ENCODE measurements at regions not wholly inside any gene's neighbourhood (a gene's known extent, or its start where the extent isn't known, plus 50 kb on each side); places are given as distances from the start of the nearest gene placed in this dataset.

DNA sequence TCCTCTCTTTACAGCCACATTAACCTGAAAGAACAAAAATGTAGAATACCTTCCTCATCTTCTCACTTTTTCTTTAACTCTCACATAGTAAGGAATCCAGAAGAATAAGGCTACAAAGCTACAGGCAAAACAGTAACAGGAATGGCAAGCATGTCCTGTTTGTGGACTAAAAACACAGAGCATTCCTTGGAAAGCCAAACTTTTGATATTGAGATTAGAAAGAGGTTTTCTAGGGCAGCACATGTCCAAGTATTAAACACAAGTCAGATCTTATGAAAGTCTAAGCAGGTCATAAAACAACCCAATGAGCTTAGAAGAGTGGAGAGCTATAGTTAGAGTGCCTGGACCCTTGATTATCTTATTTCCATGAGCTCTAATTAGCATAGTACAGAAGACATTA lies 58.2 kb upstream of the FAM9C start:
- TF ChIP-seq, protein P1, sequence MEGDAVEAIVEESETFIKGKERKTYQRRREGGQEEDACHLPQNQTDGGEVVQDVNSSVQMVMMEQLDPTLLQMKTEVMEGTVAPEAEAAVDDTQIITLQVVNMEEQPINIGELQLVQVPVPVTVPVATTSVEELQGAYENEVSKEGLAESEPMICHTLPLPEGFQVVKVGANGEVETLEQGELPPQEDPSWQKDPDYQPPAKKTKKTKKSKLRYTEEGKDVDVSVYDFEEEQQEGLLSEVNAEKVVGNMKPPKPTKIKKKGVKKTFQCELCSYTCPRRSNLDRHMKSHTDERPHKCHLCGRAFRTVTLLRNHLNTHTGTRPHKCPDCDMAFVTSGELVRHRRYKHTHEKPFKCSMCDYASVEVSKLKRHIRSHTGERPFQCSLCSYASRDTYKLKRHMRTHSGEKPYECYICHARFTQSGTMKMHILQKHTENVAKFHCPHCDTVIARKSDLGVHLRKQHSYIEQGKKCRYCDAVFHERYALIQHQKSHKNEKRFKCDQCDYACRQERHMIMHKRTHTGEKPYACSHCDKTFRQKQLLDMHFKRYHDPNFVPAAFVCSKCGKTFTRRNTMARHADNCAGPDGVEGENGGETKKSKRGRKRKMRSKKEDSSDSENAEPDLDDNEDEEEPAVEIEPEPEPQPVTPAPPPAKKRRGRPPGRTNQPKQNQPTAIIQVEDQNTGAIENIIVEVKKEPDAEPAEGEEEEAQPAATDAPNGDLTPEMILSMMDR (IDR thresholded peaks at IDR 0.05) = no peak
- no peak for TF ChIP-seq EP300 (IDR thresholded peaks at IDR 0.05)
- TF ChIP-seq POLR2AphosphoS5 (IDR thresholded peaks at IDR 0.05) = no peak
